ENCODE measurements at regions not wholly inside any gene's neighbourhood (a gene's known extent, or its start where the extent isn't known, plus 50 kb on each side); places are given as distances from the start of the nearest gene placed in this dataset.

- peak overlapping the region; percentile 13 for H3K4me3 ChIP-seq
- H3K36me3 ChIP-seq (replicated peaks; ENCODE audit: insufficient read depth, low read depth) = no peaks in the 10 kb centered on the region
- H3K27ac ChIP-seq = no peak overlapping the region
- H3K4me1 ChIP-seq (ENCODE audit: insufficient read depth) = no peaks in the 10 kb centered on the region
- no peaks in the 10 kb centered on the region for H3K79me2 ChIP-seq
- peak overlapping the region; percentile 84 for H3K4me2 ChIP-seq
- no peaks in the 10 kb centered on the region for H4K20me1 ChIP-seq (ENCODE audit: insufficient read depth, poor library complexity, severe bottlenecking)
- TF ChIP-seq EZH2 (IDR thresholded peaks at IDR 0.05; ENCODE audit: borderline replicate concordance) = peak; percentile 58
- TF ChIP-seq EZH2phosphoT487 (IDR thresholded peaks at IDR 0.05; ENCODE audit: low read depth, severe bottlenecking, unreplicated experiment) = no peak
- TF ChIP-seq, protein P1, sequence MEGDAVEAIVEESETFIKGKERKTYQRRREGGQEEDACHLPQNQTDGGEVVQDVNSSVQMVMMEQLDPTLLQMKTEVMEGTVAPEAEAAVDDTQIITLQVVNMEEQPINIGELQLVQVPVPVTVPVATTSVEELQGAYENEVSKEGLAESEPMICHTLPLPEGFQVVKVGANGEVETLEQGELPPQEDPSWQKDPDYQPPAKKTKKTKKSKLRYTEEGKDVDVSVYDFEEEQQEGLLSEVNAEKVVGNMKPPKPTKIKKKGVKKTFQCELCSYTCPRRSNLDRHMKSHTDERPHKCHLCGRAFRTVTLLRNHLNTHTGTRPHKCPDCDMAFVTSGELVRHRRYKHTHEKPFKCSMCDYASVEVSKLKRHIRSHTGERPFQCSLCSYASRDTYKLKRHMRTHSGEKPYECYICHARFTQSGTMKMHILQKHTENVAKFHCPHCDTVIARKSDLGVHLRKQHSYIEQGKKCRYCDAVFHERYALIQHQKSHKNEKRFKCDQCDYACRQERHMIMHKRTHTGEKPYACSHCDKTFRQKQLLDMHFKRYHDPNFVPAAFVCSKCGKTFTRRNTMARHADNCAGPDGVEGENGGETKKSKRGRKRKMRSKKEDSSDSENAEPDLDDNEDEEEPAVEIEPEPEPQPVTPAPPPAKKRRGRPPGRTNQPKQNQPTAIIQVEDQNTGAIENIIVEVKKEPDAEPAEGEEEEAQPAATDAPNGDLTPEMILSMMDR (IDR thresholded peaks at IDR 0.05; ENCODE audit: poor library complexity) = peak; percentile 46
- WGBS (ENCODE audit: low lambda C conversion rate, missing lambda C conversion rate) = 2% methylated on average over 55 of the region's 56 CpGs
- DNase-seq (ENCODE audit: low spot score) = peak; percentile 88
- no peaks in the 10 kb centered on the region for H3K9me3 ChIP-seq (ENCODE audit: low read depth)
- H3K9me2 ChIP-seq (replicated peaks; ENCODE audit: insufficient read depth) = no peaks in the 10 kb centered on the region
- no peak overlapping the region for H2AFZ ChIP-seq
- H3K27me3 ChIP-seq = peaks cover 65% of the 10 kb centered on the region
Observed at GRCh38 chr14:62117010-62117750, 355.0 kb downstream of the SNAPC1 start.

DNA sequence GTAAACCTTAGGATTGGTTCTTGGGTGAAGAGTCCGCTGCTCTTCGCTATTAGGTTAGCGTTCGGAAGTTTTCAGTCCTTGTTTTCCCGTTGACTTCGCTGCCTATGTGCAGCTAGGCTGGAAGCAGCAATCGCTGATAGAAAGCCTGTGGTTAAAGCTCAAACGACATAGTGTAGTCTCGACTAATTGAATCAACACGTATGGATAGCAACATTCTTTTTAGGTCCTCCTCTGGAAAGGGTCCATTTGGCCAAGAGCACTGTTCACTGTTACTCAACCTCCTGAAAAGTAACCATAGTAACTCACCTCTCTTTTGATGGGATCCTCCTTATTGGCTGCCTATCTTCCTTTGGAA lies 355.5 kb downstream of the SNAPC1 start:
- Histone ChIP-seq H3K9me2 (replicated peaks; ENCODE audit: insufficient read depth) (no peaks in the 10 kb centered on the region), H3K4me3 (peak overlapping the region; percentile 12), H3K9me3 (ENCODE audit: low read depth) (no peaks in the 10 kb centered on the region), H3K27ac (no peak overlapping the region), H2AFZ (no peak overlapping the region), H3K36me3 (replicated peaks; ENCODE audit: insufficient read depth, low read depth) (no peaks in the 10 kb centered on the region), H3K27me3 (peaks cover 63% of the 10 kb centered on the region), H4K20me1 (ENCODE audit: insufficient read depth, poor library complexity, severe bottlenecking) (no peaks in the 10 kb centered on the region), H3K4me1 (ENCODE audit: insufficient read depth) (no peaks in the 10 kb centered on the region), H3K4me2 (peak overlapping the region; percentile 84), H3K79me2 (no peaks in the 10 kb centered on the region)
- DNase-seq (ENCODE audit: low spot score) = no peak
- 15% methylated on average over 10 of the region's 10 CpGs for WGBS (ENCODE audit: low lambda C conversion rate, missing lambda C conversion rate)
- TF ChIP-seq EZH2 (IDR thresholded peaks at IDR 0.05; ENCODE audit: borderline replicate concordance) = peak; percentile 19
- TF ChIP-seq EZH2phosphoT487 (IDR thresholded peaks at IDR 0.05; ENCODE audit: low read depth, severe bottlenecking, unreplicated experiment) = no peak
- TF ChIP-seq, protein P1 (IDR thresholded peaks at IDR 0.05; ENCODE audit: poor library complexity) = no peak

DNA sequence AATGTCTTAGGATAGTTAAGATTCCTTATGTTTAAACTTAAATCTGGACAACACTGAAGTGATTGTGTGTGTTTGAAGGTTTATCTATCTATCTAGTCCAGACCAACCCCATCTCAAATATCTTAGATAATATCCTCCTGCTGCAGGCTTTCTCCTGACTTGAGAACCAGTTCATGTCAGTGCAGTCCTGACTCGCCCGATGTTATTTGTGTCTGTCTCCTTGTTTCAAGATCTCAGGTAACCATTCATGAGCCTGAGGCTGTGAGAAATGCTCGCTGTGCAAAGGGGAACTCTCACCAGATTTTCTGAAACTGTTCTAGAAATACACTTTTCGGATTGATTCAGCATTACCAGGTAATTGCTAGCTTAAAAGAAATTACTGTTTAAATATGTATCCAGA lies 356.2 kb downstream of the SNAPC1 start:
- H3K9me3 ChIP-seq (ENCODE audit: low read depth) = no peaks in the 10 kb centered on the region
- H3K9me2 ChIP-seq (replicated peaks; ENCODE audit: insufficient read depth) = no peaks in the 10 kb centered on the region
- 47% methylated on average over 4 of the region's 4 CpGs for WGBS (ENCODE audit: low lambda C conversion rate, missing lambda C conversion rate)
- peaks cover 57% of the 10 kb centered on the region for H3K27me3 ChIP-seq
- TF ChIP-seq, protein P1 (IDR thresholded peaks at IDR 0.05; ENCODE audit: poor library complexity) = no peak
- TF ChIP-seq EZH2phosphoT487 (IDR thresholded peaks at IDR 0.05; ENCODE audit: low read depth, severe bottlenecking, unreplicated experiment) (no peak), EZH2 (IDR thresholded peaks at IDR 0.05; ENCODE audit: borderline replicate concordance) (no peak)
- no peaks in the 10 kb centered on the region for H3K79me2 ChIP-seq
- no peak overlapping the region for H3K27ac ChIP-seq
- H2AFZ ChIP-seq = no peak overlapping the region
- no peaks in the 10 kb centered on the region for H3K36me3 ChIP-seq (replicated peaks; ENCODE audit: insufficient read depth, low read depth)
- no peak overlapping the region for H3K4me2 ChIP-seq
- H4K20me1 ChIP-seq (ENCODE audit: insufficient read depth, poor library complexity, severe bottlenecking) = no peaks in the 10 kb centered on the region
- DNase-seq (ENCODE audit: low spot score) = no peak
- no peaks in the 10 kb centered on the region for H3K4me1 ChIP-seq (ENCODE audit: insufficient read depth)
- H3K4me3 ChIP-seq = no peak overlapping the region

Measured in hepatocyte (in vitro differentiated cells).